Parathyroid adenoma (tissue), 2 donors: ENCODE measurements at regions not wholly inside any gene's neighbourhood (a gene's known extent, or its start where the extent isn't known, plus 50 kb on each side); places are given as distances from the start of the nearest gene placed in this dataset.
A peak's percentile ranks its signal among the peaks of the same experiment; 100 is the strongest.

ENCODE experiments used
- H2AFZ ChIP-seq: fragments of 300-600 bp; sonication (generic); one replicate; pipeline ENCODE4 v1.7.0; 2017; ENCODE audit warnings: antibody characterized with exemption, mild to moderate bottlenecking
- H3K27ac ChIP-seq: fragments of 300-600 bp; sonication (generic); one replicate; pipeline ENCODE4 v1.7.0; 2017
- H3K27me3 ChIP-seq: fragments of 300-600 bp; sonication (generic); one replicate; pipeline ENCODE4 v1.7.0; 2017; ENCODE audit warnings: low read length; ENCODE audit not compliant: control insufficient read depth, insufficient read depth
- H3K36me3 ChIP-seq: fragments of 300-600 bp; sonication (generic); one replicate; pipeline ENCODE4 v1.7.0; 2017; ENCODE audit warnings: low read length; ENCODE audit not compliant: control insufficient read depth, insufficient read depth
- H3K4me1 ChIP-seq: fragments of 300-600 bp; sonication (generic); one replicate; pipeline ENCODE4 v1.7.0; 2017; ENCODE audit warnings: control low read depth
- H3K4me2 ChIP-seq: fragments of 300-600 bp; sonication (generic); one replicate; pipeline ENCODE4 v1.7.0; 2017; ENCODE audit warnings: low read length
- H3K4me3 ChIP-seq: fragments of 300-600 bp; sonication (generic); one replicate; pipeline ENCODE4 v1.7.0; 2017; ENCODE audit warnings: low read depth, low read length
- H3K79me2 ChIP-seq: fragments of 300-600 bp; sonication (generic); one replicate; pipeline ENCODE4 v1.7.0; 2017; ENCODE audit warnings: control low read depth
- H3K9ac ChIP-seq: fragments of 300-600 bp; sonication (generic); one replicate; pipeline ENCODE4 v1.7.0; 2017; ENCODE audit warnings: mild to moderate bottlenecking
- H3K9me3 ChIP-seq: fragments of 300-600 bp; sonication (generic); one replicate; pipeline ENCODE4 v1.7.0; 2017; ENCODE audit warnings: low read length; ENCODE audit not compliant: control insufficient read depth
- TF ChIP-seq, protein P1 (sequence below): fragments of 300-600 bp; sonication (generic); IDR thresholded peaks from one replicate; pipeline ENCODE4 v1.7.0; 2017; ENCODE audit warnings: antibody characterized with exemption, mild to moderate bottlenecking
- donor health status: primary hyperparathyroidism.

DNA sequence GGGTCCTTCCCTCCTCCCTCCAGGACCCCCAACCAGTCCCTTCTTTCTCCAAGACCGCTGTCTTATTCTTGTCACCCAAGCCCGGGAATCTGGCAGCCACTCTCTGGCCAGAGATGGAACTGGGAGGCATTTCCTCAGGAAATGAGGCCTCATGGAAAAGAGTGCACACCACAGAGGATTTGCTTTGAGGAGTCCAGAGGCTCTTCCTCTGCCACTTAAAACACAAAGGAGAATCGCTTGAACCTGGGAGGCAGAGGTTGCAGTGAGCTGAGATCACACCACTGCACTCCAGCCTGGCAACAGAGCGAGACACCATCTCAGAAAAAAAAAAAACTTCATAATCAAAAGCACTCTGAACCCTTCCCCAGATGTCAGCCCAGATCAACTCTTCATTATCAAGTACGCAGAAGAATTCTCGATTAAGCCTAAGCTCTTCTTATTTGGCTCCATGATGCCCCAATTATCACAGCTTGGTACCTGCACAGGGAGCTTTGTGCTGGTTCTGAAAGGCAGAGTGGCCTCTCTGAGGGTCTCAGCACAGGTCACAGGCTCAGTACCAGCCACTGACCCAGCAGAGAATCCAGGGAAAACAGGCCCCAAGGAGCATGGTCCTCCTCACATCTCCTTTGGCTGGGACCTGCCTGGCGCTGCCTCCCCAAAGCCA, 82.9 kb upstream of the MAFB start:
- Histone ChIP-seq H3K36me3 (no peaks in the 10 kb centered on the region), H3K4me1 (peaks cover 21% of the 10 kb centered on the region), H3K79me2 (no peaks in the 10 kb centered on the region), H3K27ac (no peak overlapping the region), H3K27me3 (no peaks in the 10 kb centered on the region), H3K4me3 (no peak overlapping the region), H3K9ac (no peak overlapping the region), H2AFZ (no peak overlapping the region), H3K9me3 (no peaks in the 10 kb centered on the region), H3K4me2 (no peak overlapping the region)
- TF ChIP-seq, protein P1, sequence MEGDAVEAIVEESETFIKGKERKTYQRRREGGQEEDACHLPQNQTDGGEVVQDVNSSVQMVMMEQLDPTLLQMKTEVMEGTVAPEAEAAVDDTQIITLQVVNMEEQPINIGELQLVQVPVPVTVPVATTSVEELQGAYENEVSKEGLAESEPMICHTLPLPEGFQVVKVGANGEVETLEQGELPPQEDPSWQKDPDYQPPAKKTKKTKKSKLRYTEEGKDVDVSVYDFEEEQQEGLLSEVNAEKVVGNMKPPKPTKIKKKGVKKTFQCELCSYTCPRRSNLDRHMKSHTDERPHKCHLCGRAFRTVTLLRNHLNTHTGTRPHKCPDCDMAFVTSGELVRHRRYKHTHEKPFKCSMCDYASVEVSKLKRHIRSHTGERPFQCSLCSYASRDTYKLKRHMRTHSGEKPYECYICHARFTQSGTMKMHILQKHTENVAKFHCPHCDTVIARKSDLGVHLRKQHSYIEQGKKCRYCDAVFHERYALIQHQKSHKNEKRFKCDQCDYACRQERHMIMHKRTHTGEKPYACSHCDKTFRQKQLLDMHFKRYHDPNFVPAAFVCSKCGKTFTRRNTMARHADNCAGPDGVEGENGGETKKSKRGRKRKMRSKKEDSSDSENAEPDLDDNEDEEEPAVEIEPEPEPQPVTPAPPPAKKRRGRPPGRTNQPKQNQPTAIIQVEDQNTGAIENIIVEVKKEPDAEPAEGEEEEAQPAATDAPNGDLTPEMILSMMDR, result no peak

DNA sequence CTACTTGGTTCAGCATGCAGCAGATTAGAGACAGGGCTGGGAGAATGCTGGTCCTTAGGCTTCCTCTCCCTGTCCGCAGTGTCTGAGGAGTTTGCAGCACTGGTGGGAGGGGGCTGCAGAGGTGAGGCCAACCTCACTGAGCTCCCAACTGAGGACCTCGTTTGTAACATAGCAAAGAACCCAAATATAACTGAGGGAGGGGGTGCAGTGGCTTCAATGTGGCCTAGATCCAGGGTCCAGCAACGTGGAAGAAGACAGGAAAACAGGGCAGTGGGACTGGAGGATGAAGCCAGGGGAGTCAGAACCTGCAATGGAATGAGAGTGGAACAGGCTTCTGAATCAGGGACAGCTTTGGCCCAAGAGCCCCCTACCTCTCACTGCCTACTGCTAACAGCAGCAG, 84.3 kb upstream of the MAFB start:
- H3K4me1 ChIP-seq, result peaks cover 22% of the 10 kb centered on the region
- no peak overlapping the region for H3K4me2 ChIP-seq
- no peak overlapping the region for H3K4me3 ChIP-seq
- H3K79me2 ChIP-seq, result no peaks in the 10 kb centered on the region
- H3K27me3 ChIP-seq, result no peaks in the 10 kb centered on the region
- TF ChIP-seq, protein P1, result no peak
- no peaks in the 10 kb centered on the region for H3K9me3 ChIP-seq
- H3K9ac ChIP-seq, result no peak overlapping the region
- H2AFZ ChIP-seq, result no peak overlapping the region
- no peak overlapping the region for H3K27ac ChIP-seq
- H3K36me3 ChIP-seq, result no peaks in the 10 kb centered on the region

DNA sequence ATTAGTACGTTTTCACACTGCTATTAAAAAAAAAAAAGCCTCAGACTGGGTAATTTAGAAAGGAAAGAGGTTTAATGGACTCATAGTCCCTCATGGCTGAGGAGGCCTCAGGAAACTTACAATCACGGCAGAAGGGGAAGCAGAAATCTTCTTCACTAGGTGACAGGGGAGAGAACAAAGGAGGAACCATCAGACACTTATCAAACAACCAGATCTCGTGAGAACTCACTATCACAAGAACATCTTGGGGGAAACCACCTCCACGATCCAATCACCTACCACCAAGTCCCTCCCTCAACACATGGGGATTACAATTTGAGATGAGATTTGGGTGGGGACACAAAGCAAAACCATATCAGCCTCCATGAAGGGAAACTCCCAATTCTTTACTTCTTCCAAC, 85.2 kb upstream of the MAFB start:
- Histone ChIP-seq H3K9ac (no peak overlapping the region), H2AFZ (peak overlapping the region; percentile 23), H3K4me2 (no peak overlapping the region), H3K27me3 (no peaks in the 10 kb centered on the region), H3K9me3 (no peaks in the 10 kb centered on the region), H3K79me2 (no peaks in the 10 kb centered on the region), H3K36me3 (no peaks in the 10 kb centered on the region), H3K4me1 (peaks cover 25% of the 10 kb centered on the region), H3K4me3 (no peak overlapping the region), H3K27ac (no peak overlapping the region)
- TF ChIP-seq, protein P1, result no peak

DNA sequence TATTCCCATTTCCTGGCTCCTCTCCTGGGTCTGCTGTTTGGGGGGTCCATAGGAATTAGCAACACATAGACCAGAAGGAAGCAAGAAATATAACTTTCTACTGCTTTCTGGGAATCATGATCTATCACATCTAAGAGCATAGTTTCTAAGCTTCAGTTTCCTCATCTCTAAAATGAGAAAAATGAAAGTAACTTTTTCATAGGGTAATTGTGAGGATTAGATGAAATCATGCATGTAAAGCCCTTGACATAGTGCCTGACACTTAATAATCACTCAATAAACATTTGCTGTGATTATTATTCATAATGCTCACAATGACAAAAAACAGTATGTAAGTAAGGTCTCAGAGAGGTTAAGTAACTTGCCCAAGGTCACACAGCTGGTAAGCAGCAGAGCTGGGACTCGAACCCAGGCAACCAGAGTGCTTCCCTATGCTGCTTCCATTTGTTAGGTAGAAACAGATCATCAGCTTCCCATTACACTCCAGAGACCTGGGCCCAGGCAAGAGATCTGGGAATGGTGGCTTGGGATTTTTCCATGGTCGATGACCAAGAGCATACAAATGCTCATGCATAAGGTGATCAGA, 86.6 kb upstream of the MAFB start:
- no peaks in the 10 kb centered on the region for H3K27me3 ChIP-seq
- TF ChIP-seq, protein P1, result no peak
- H3K36me3 ChIP-seq, result no peaks in the 10 kb centered on the region
- H3K4me2 ChIP-seq, result no peak overlapping the region
- no peak overlapping the region for H3K27ac ChIP-seq
- no peaks in the 10 kb centered on the region for H3K79me2 ChIP-seq
- no peak overlapping the region for H3K9ac ChIP-seq
- no peaks in the 10 kb centered on the region for H3K9me3 ChIP-seq
- H3K4me3 ChIP-seq, result no peak overlapping the region
- H2AFZ ChIP-seq, result no peak overlapping the region
- H3K4me1 ChIP-seq, result peaks cover 25% of the 10 kb centered on the region
